ENCODE measurements at regions not wholly inside any gene's neighbourhood (a gene's known extent, or its start where the extent isn't known, plus 50 kb on each side); places are given as distances from the start of the nearest gene placed in this dataset.
A peak's percentile ranks its signal among the peaks of the same experiment; 100 is the strongest.
"Not testable (repeated sequence)": the region's sequence is repeated elsewhere in the genome, so short reads cannot be mapped to it uniquely, and the experiment has no call there.

DNA sequence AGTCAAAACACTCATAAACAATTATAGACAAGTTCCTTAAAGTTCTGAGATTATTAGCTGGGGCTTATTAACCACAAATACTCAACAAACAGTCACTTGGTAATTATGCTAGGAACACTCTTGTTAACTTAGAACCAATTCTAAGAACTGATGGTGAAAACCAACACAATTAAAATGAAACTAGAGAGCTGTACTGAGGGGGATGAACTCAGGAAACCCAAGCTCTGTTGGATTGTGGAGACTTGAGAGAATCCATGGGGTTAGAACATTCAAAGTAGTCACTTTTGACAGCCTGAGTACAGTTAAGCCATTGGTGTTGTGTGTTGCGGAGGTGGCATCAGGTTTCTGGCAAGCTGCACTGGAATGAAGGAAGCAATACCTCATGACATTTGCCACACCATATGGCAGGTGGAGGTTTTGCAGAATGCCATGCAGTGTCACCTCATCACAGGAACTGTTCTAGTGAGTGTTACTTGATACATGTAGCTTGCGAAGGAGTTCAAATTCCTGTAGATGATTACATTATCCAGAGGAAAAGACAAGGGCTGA, 480.9 kb upstream of the CD180 start:
- DNase-seq, result no peak

DNA sequence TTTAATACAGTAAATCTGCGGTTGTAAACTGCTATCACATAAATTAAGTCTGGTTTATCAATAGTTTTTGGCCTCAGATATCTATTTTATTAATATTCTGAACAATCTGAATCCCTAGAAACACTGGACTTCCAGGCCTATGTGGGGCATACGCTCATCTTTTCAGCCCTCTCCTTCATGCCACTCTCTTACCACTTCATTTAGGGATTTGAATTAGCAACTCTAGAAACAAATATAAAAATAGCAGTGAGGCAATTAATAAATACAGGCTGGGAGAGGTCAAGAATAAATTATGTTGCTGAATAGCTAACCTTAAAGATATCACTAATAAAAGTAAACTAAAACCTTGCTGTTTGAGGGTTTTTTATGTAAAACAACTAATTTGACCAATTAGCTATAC, 480.3 kb upstream of the CD180 start:
- no peak for DNase-seq

DNA sequence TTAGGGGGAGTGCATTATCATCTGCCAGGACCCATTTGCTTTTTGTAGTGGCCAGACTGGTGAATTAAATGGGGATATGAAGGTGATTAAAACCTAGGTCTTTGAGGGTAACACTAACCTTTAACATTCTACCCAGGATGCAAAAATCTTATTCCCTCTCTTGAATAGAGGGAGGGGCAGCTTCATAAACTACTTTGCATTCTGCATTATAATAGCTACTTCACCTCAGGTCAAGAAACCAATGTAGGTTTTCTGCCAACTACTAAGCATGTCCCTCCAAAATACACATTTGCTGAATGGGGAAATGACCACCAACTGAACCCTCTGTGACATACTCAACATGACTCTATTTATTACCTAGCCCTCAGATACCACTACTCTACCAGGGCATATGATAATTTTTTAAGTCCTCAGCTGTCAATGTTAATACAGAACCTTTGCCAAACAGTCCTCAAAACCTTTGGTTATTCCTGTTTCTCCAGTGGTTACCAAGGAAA, 477.6 kb upstream of the CD180 start:
- no peak for DNase-seq

DNA sequence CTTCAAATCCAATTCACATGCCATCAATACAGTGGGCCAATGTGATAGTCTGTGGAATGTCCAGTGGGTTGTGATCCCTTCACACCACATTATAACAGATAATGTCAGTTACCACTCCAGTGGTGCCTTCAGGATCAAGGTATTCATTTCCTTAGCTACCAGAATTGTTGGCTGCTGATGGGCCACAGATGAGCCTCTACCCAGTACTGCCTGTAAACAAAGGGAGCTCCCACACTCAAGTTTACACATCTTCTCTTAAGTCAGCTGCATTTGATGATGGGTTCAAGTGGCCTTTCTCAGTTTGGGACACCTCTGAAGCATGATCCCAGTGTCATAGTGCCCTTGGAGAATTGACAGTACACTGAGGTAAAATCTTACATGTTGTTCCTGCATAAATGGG, 477.0 kb upstream of the CD180 start:
- DNase-seq, result no peak

DNA sequence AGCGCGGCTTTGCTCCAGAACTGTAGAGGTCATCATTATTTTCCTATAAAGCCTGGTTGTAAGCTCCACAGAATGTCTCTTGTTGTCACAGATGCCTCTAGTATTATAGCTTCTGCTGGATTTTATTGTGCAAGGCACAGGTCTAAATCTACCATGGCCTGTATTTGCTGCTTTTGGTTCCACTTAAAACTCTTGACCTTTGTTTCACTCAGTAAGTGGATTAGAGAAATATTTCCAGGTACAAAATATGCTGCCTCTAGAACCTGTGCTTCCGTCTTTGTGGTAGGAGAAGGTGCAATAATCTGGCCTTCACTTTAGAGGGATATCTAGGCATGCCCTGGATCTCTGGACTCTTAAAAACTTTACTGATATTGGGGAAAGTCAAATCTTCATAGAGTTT, 476.6 kb upstream of the CD180 start:
- no peak for DNase-seq

DNA sequence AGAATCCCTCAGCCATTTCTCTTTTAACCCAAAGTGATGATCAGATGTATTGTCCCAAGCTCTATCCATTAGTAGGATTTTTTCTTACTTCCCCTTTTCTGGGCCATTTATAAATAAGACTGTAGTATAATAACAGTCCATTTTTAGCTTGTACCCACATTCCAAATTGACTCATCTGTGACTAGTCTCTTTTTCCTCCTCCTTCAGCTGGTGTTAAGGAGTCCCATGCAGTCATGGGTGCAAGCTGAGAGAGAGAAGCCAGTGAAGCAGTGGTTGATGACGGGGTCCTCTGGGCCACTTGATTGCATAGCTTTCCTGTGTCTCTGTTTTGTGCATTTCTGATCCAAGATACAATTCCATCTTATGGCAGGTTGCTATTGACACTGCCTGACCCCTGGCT, 476.0 kb upstream of the CD180 start:
- DNase-seq, result peak; percentile 50 to 85 (median 56)

DNA sequence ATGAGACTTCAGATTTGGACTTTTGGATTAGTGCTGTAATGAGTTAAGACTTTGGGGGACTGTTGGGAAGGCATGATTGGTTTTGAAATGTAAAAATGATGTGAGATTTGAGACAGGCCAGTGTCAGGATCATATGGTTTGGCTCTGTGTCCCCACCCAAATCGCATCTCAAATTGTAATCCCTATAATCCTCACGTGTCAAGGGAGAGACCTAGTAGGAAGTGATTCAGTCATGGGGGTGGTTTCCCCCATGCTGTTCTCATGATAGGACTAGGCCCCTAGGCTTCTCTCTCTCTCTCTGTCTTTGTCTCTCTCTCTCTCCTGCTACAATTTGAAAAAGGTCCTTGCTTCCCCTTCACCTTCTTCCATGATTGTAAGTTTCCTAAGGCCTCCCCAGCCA, 473.3 kb upstream of the CD180 start:
- no peak for DNase-seq

DNA sequence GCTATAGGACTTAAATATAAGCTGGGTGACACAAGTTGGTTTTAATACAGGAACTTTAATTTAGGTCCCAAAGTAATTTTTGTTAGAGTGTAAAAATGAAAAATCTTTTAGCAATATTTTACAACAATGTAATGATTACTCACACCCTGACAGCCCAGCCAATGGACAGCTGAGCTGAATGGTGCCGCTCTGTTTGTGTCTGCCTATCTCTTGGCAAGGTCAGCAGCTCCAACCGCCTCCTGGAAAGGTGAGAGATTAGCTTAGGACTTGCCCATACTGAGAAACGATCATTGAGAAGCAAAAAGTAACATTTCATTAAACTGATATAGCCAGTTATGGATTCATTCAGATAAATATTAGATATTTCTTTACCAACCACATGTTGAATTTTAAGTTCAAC, 463.6 kb upstream of the CD180 start:
- no peak for DNase-seq

DNA sequence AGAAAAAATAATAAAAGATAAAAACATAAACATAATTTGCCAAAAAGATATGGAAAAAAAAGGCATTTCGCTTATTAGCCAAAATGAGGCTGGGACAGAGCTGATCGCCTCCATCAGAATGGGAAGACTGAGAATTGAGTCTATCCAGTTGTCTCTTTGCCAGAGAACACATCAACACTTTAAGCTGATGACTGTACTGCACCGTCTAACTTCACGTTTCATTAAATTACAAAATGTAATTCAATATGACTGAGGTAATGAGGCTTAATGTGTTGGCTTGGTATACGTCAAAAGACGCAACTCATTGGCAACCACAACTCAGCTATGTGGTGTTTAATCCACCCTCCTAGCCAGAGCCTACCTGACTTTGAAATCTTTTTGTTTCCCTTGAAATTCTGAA, 462.7 kb upstream of the CD180 start:
- DNase-seq, result no peak

DNA sequence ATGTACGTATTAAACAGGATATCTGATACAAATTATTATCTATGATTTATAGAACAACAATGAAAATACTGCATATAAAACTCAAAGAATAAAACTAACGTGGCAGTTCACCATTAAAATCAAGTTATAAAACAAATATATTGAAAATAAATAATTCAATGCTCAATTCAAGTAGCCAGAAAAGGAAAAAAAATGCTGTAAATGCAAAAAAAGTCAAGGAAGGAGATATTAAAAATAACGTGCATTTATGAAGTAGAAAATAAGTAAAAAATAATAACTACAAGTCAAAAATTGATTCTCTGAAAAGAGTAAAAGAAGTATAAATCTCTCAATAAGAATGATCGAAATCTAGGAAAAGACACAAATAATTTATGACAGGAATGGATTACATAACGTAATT, 460.5 kb upstream of the CD180 start:
- DNase-seq, result no peak

DNA sequence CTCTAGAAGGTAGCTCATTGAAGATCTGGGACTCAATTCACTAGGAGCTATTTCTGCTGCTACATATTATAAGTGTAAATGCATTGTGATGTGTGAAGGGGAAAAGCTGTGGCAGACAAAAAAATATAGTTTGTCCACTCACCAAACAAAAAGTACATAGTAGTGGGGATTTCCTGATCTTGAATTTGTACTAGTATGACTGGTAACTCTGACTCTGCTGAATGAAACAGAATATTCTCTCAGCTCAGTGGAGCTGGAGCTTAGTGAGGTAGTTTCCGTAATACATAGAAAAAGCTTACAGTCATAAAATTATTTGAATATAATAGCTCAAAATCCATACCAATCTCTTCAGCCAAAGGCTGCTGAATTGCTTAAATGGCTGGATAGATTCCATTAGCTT, 455.6 kb upstream of the CD180 start:
- DNase-seq, result no peak

DNA sequence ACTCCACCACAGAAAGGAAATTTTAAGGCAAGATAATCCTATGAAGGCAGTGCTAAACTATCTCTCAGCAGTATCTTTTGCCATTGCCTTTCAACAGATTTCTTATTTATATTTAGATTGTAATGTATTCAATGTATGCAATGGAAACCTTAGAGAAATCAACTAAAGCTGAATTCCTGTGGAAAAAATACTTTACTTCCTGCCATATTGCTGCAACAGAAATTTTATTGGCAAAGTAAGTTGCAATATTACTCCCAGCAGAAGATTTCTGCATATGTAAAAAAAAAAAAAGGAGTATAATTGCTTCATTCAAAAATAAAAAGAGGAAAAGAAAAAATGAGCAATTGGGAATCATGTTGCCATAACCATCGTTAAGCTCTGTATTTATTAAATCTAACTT, 454.6 kb upstream of the CD180 start:
- no peak for DNase-seq

DNA sequence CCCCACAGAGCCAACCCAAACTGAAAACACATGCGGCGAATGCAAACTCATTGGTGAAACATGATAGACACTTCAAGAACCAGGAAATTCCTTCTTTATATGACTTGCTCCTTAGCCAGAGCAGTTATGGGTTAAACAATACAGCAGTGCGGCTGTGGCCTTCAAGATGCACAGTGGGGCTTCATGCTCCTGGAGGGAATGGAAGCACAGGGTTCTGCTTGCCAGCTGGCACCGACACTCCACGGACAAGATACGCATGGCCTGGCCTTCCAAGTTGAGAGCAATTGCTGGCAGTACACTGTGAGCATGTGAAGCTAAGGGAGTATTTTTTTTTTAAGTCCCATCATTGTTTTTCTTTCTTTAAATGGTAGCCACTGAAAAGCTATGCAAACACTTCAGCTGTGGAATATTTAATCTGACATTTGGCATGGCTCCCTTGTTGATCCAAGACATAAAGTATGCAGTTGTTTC, 451.6 kb upstream of the CD180 start:
- no peak for DNase-seq

DNA sequence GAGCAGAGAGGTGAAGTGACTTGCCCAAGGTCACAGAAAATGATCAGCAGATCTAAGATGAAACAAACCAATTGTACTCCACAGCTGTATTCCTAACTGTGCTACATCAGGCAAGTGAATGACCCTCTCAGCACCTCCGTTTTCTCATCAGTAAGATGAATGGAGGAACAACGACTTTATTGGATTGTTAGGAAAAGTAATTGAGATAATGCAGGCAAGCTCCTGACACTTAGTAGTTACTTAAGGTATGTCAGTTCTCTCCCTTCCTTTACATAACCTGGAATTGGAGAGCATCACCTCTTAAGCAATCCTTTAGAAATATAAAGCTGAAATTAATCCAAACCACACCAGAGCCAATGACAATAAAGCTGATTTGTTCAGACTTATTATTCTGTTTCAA, 451.2 kb upstream of the CD180 start:
- DNase-seq, result no peak

DNA sequence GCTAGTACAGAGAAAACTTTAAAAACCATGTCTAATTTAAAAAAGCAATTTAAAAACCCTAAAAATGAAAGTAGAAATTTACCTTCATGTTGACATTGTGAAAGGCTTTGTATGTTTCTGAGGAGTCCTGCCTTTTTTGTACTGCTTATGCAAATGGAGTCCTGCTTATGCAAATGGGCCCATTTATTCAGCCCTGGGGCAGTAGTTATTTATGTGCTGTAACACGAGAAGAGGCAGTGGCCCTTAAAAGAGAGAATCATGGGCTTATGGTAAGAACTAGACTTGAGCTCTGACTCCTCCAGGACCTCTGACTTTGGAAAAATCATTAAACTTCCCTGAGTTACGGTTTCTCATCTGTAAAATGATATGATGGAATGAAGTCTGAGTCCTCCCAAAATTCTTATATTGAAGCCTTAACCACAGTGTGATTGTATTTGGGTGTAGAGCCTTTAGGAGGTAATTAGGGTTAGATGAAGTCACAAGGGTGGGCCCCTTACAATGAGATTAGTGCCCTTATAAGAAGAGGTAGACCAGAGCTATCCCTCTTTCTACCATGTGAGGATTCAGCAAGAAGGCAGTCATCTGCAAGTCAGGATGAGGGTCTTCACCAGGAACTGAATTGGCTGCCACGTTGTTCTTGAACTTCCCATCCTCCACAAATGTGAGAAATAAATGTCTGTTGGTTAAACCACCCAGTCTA, 447.8 kb upstream of the CD180 start:
- DNase-seq, result no peak

DNA sequence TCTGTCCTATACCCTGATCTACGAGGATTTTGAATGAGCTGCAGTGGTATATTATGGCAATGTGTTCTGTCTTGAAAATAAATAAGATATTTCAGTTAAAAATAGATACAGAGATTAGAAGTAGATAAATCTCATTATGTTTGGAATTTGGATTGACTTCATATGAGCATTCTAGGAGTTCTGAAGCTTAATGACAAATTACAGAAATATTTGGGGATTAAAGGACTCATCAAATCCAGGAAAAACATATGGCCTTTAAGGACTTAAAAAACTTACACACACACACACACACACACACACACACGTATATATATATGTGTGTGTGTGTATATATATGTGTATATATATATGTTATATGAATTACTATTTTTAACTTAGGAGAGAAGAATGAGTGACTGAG, 446.9 kb upstream of the CD180 start:
- no peak for DNase-seq

DNA sequence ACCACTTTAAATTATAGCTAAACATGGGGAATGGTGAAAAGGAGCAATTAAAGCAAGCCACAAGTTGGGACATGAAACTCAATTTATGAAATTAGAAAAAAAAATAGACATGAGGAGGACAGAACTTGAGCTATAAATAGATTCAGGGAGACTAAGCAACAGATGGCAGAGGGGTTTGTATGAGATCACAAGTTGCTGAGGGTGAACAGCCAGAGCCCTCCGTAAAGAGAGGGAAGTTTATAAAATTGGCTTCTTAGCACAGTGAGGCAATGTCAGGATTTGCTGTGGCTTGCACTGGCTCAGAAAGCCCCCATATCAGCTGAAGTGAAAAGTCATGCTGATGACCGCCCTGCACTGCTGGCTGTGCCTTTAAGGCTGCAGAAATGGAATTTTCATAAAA, 443.4 kb upstream of the CD180 start:
- peak in 3 of 4 experiments; percentile 15 to 39 (median 28) for DNase-seq

DNA sequence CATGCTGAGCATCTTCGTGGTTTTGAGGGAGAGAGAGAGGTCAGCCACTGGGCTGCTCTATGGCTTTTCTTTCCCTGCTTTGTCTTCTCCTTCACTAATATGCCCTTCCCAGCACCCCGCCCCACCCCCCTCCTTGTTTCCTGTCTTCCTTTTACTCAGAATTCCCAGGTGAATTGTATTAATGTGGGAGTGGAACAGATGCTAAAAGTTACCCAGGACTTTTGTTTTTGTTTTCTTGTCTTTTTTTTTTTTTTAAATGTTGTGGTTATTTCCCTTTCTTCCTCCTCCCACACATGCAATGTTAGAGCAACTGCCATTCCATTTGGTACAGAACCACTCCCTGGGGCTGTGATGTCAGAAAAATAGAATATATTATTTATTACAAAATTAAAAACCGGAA, 442.7 kb upstream of the CD180 start:
- peak in 3 of 4 experiments; percentile 9 to 41 (median 37) for DNase-seq

DNA sequence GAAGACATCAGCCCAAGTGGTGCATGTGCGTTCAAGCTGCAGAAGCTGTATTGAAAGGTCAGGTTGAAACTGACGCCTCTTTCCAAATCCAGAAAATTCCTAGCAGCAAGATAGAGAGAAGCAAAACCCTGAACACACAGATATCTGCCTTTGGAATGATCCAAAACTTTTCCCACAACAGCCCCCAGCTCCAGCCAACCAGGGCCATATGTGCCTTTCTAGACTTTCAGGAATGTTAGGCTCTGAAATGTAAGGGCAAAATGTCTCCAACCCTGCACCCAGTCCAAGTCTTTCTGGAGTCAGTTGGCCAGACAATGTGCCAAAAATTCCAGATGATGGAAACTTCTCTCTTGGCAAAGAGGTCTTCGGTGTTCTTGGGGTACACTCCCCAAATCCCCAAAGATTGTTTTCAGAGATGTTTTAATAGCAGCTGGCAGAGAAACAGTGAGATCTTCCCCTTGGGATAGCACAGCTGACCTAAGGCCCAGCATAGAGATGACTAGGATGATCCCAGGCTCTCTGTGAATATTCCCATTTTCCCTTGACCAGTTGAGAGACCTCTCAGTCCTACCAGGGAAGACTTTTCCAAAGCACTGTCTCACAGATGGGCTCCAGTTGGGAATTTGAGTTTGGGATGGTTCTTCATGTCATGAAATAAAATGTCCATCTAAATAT, 440.4 kb upstream of the CD180 start:
- DNase-seq, result no peak

DNA sequence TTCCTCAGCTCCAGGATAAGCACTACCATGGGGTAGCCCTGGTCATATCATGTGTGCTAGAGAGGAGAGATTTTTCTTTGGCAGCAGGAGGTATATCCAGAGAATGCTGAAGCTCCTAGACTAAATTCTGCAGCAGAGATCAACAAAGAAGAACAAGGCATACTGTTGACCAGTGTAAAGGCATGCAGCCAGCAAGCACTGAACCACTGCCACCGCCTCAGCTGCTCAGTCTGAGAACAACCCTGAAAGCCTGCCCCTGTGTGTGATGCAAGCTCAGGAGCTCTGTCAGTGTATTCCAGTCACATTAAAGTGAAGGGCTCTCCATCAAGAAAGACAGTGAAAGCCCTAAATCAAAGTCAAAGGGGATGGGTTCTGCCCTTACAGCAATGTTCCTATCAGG, 439.5 kb upstream of the CD180 start:
- DNase-seq, result no peak

DNA sequence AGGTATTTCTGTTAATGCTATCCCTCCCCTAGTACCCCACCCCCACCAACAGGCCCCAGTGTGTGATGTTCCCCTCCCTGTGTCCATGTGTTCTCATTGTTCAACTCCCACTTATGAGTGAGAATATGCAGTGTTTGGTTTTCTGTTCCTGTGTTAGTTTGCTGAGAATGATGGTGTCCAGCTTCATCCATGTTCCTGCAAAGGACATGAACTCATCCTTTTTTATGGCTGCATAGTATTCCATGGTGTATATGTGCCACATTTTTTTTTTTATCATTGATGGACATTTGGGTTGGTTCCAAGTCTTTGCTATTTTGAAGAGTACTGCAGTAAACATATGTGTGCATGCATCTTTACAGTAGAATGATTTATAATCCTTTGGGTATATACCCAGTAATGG, 430.5 kb upstream of the CD180 start:
- not testable (repeated sequence) for DNase-seq

DNA sequence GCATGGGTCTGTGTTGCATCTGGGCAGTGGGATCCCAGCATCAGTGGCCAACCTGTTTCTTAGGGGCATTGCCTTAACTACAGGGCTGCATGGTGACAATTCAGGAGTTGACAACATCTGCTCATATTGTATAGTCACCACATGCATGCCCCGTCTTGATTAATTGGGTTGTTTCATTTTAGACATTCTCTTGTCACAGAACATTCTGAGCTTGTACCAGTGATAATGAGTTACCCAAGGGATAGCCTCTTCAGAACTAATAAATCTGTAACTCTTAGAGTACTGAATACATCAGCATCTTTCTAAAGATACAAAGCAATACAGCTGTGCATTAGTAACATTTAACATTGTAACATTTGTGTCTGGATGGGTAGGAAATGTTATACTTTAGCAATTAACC, 426.5 kb upstream of the CD180 start:
- no peak for DNase-seq

DNA sequence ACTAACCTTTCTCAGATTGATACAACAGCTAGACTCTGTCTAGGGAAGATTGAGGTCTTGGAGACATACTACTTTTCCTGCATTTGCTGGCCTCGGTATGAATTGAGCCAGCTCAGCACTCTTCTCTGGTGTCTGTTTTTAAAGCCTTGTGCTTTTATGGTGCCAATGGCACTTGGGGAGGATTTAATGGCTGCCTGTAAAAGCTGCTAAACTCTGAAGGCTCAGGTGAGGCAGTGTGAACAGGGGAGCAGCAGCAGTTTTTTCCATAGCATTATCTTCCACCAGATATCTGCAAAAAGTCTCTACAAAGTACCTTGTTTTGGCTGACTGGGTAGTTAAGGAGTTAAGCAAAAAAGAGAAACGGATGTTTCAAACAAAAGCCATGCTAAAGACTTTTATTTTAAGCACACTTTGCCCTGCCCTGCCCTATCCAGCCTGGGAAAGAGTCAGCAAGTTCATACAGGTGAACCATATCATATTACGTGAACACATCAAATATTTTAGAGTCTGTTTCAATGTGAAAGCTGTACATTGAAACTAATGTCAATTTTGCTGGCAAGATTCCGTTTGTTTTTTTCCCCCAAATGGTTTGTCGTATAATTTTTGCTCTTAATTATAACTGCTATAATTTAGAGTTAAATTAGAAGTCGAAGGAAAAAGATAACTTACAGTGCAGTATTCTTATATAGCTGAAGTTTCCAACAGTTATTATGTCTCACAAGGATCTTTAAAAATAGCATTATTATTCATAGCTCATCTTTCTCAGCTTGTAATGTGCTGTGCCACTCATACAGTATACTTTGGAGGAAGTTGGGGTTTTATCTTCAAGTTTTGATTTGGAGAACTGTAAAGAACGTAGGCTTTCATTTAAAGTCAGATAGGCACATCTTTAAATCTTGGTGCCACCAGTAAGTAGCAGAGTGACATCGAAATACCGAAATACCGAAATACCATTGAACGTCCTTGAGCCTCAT, 424.1 kb upstream of the CD180 start:
- peak in 2 of 4 experiments; percentile 9 to 29 for DNase-seq

Data from suppressor macrophage (primary cell).